ENCODE measurements at regions not wholly inside any gene's neighbourhood (a gene's known extent, or its start where the extent isn't known, plus 50 kb on each side); places are given as distances from the start of the nearest gene placed in this dataset.

GRCh38 chr1:56137521-56138505 lies 441.6 kb downstream of the PLPP3 start:
- no peak for DNase-seq (ENCODE audit: low spot score)
- TF ChIP-seq, protein P1, sequence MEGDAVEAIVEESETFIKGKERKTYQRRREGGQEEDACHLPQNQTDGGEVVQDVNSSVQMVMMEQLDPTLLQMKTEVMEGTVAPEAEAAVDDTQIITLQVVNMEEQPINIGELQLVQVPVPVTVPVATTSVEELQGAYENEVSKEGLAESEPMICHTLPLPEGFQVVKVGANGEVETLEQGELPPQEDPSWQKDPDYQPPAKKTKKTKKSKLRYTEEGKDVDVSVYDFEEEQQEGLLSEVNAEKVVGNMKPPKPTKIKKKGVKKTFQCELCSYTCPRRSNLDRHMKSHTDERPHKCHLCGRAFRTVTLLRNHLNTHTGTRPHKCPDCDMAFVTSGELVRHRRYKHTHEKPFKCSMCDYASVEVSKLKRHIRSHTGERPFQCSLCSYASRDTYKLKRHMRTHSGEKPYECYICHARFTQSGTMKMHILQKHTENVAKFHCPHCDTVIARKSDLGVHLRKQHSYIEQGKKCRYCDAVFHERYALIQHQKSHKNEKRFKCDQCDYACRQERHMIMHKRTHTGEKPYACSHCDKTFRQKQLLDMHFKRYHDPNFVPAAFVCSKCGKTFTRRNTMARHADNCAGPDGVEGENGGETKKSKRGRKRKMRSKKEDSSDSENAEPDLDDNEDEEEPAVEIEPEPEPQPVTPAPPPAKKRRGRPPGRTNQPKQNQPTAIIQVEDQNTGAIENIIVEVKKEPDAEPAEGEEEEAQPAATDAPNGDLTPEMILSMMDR (IDR thresholded peaks at IDR 0.05; ENCODE audit: extremely low read depth, missing control alignments): no peak

GRCh38 chr1:56137090-56137489 lies 442.3 kb downstream of the PLPP3 start:
- TF ChIP-seq, protein P1 (IDR thresholded peaks at IDR 0.05; ENCODE audit: extremely low read depth, missing control alignments): no peak
- DNase-seq (ENCODE audit: low spot score): no peak

GRCh38 chr1:56135864-56136147 lies 443.6 kb downstream of the PLPP3 start:
- TF ChIP-seq, protein P1 (IDR thresholded peaks at IDR 0.05; ENCODE audit: extremely low read depth, missing control alignments): no peak
- DNase-seq (ENCODE audit: low spot score): no peak

DNA sequence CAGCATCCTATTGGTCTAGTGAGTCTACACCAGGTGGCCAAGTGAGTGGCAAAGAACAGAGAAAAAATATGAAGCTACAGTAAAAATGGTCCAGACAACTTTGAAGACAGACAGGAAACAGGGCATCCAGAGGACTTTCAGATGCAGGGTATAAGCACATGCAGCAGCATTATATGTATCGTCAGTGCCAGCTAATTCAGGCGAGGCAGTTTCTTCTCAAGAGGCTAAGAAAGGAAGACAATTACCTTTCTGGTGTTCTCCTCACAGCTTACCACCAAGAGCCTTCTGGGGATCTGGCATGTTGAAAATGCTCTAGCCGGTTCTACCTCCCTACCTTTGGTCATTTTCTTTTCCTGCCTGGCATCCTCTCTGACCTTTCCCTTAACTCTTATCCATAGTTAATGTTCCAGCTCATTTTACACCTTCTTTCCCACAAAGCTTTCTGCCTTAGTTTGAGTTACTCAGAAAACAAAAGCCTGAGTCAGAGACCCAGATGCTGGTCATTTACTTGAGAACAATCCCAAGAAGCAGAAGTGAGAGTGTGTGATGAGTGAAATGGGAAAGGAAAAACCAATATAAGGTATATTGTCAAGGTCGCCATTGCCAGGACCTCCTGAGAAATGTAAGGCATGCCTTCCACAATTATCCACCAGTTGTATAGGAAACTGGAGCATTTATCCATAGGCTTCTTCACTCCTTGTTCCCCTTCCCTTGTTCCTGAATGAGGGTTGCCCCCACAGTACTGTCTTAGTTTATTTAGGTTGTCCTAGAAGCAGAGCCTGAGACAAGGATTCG lies 444.1 kb downstream of the PLPP3 start:
- DNase-seq (ENCODE audit: low spot score): peak; percentile 20
- TF ChIP-seq, protein P1 (IDR thresholded peaks at IDR 0.05; ENCODE audit: extremely low read depth, missing control alignments): no peak

- peak; percentile 34 for DNase-seq (ENCODE audit: low spot score)
- TF ChIP-seq, protein P1 (IDR thresholded peaks at IDR 0.05; ENCODE audit: extremely low read depth, missing control alignments): no peak
Observed at GRCh38 chr1:56133522-56134472, 445.6 kb downstream of the PLPP3 start.

- TF ChIP-seq, protein P1 (IDR thresholded peaks at IDR 0.05; ENCODE audit: extremely low read depth, missing control alignments): no peak
Observed at GRCh38 chr1:56132520-56132919, 446.8 kb downstream of the PLPP3 start.

More at GRCh38 chr1:56132520-56132919, 446.8 kb downstream of the PLPP3 start:
- DNase-seq (ENCODE audit: low spot score): no peak

All from GM20000 (cell line).